ENCODE measurements at regions not wholly inside any gene's neighbourhood (a gene's known extent, or its start where the extent isn't known, plus 50 kb on each side); places are given as distances from the start of the nearest gene placed in this dataset.
A peak's percentile ranks its signal among the peaks of the same experiment; 100 is the strongest.
"Not testable (repeated sequence)": the region's sequence is repeated elsewhere in the genome, so short reads cannot be mapped to it uniquely, and the experiment has no call there.

GRCh38 chr2:89537862-89538261 lies 846.4 kb downstream of the RPIA start:
- not testable (repeated sequence) for DNase-seq

- not testable (repeated sequence) for DNase-seq
Observed at GRCh38 chr2:89544110-89544509, 852.6 kb downstream of the RPIA start.

- DNase-seq = not testable (repeated sequence)
Observed at GRCh38 chr2:89579154-89579553, 887.7 kb downstream of the RPIA start.

GRCh38 chr2:89582816-89583215 lies 891.3 kb downstream of the RPIA start:
- DNase-seq = peak; percentile 41

- peak; percentile 40 for DNase-seq
Observed at GRCh38 chr2:89584046-89584445, 892.6 kb downstream of the RPIA start.

GRCh38 chr2:89584868-89585557 lies 893.5 kb downstream of the RPIA start:
- not testable (repeated sequence) for DNase-seq

- peak; percentile 72 for DNase-seq
Observed at GRCh38 chr2:89585558-89585920, 894.1 kb downstream of the RPIA start.

GRCh38 chr2:89599843-89600242 lies 908.4 kb downstream of the RPIA start:
- not testable (repeated sequence) for DNase-seq

GRCh38 chr2:89606514-89606913 lies 915.0 kb downstream of the RPIA start:
- DNase-seq = not testable (repeated sequence)

- not testable (repeated sequence) for DNase-seq
Observed at GRCh38 chr2:89610207-89610926, 918.9 kb downstream of the RPIA start.

GRCh38 chr2:89610927-89611515 lies 919.5 kb downstream of the RPIA start:
- not testable (repeated sequence) for DNase-seq

GRCh38 chr2:89611710-89612109 lies 920.2 kb downstream of the RPIA start:
- DNase-seq = not testable (repeated sequence)

- DNase-seq = not testable (repeated sequence)
Observed at GRCh38 chr2:89649268-89649667, 957.8 kb downstream of the RPIA start.

GRCh38 chr2:89679254-89679653 lies 987.8 kb downstream of the RPIA start:
- DNase-seq = not testable (repeated sequence)

All from right forelimb (tissue), 1 donor.